GM23248 (cell line): ENCODE measurements at regions not wholly inside any gene's neighbourhood (a gene's known extent, or its start where the extent isn't known, plus 50 kb on each side); places are given as distances from the start of the nearest gene placed in this dataset.

ENCODE experiments used
- EZH2 ChIP-seq: fragments of 200-600 bp; sonication (generic); IDR thresholded peaks from 2 replicates; pipeline ENCODE4 v1.6.1; 2018; ENCODE audit warnings: antibody characterized with exemption, mild to moderate bottlenecking; ENCODE audit not compliant: insufficient read depth, poor library complexity, severe bottlenecking
- EZH2phosphoT487 ChIP-seq: fragments of 200-600 bp; sonication (generic); IDR thresholded peaks from 2 replicates; pipeline ENCODE4 v1.6.1; 2018; ENCODE audit warnings: antibody characterized with exemption, moderate library complexity, mild to moderate bottlenecking, low read depth; ENCODE audit not compliant: insufficient read depth

DNA sequence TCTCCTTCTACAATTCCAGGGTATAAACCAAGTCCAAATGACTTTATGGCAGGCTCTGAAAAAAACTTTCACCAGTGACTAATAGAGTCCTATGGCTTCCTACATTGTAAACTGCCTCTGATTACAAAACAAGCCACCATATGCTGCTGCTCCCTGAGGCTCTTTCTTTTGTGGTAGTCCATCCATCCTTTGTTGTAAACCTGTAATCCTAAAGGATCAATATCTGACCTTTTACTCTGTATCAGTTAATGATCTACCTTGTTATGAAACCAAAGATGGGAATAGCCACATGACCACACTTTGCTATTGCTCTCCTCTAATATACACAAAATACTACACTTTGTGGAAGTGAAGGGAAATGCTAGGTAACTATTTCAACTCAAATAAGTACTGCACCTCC is 434.7 kb upstream of the AGTR1 start:
- TF ChIP-seq EZH2 (no peak), EZH2phosphoT487 (no peak)
